ENCODE measurements at regions not wholly inside any gene's neighbourhood (a gene's known extent, or its start where the extent isn't known, plus 50 kb on each side); places are given as distances from the start of the nearest gene placed in this dataset.
"Not testable (repeated sequence)": the region's sequence is repeated elsewhere in the genome, so short reads cannot be mapped to it uniquely, and the experiment has no call there.

- no peak for DNase-seq (ENCODE audit: low spot score)
Measured at GRCh38 chr5:36529142-36529541, 77.3 kb upstream of the SLC1A3 start.

GRCh38 chr5:36530215-36530614 lies 76.2 kb upstream of the SLC1A3 start:
- DNase-seq (ENCODE audit: low spot score), result no peak

- no peak for DNase-seq (ENCODE audit: low spot score)
Measured at GRCh38 chr5:36531401-36531800, 75.0 kb upstream of the SLC1A3 start.

- DNase-seq (ENCODE audit: low spot score), result no peak
Measured at GRCh38 chr5:36535378-36535777, 71.0 kb upstream of the SLC1A3 start.

GRCh38 chr5:36535859-36536615 lies 70.4 kb upstream of the SLC1A3 start:
- no peak for DNase-seq (ENCODE audit: low spot score)

GRCh38 chr5:36536616-36537005 lies 69.8 kb upstream of the SLC1A3 start:
- DNase-seq (ENCODE audit: low spot score), result no peak

- DNase-seq (ENCODE audit: low spot score), result no peak
Measured at GRCh38 chr5:36537724-36538123, 68.7 kb upstream of the SLC1A3 start.

- DNase-seq (ENCODE audit: low spot score), result no peak
Measured at GRCh38 chr5:36552651-36553393, 53.6 kb upstream of the SLC1A3 start.

GRCh38 chr5:36555035-36555434 lies 51.4 kb upstream of the SLC1A3 start:
- DNase-seq (ENCODE audit: low spot score), result not testable (repeated sequence)

Measured in CD4-positive, alpha-beta T cell treated with Interleukin-2 at 100 ng/mL for 4 hours (primary cell).